Uterus (tissue), 2 donors: ENCODE measurements at regions not wholly inside any gene's neighbourhood (a gene's known extent, or its start where the extent isn't known, plus 50 kb on each side); places are given as distances from the start of the nearest gene placed in this dataset.

Experiments used
- CTCF ChIP-seq, 4 experiments: fragments of 200-600 bp in 2 of 4; fragments of 450-650 bp in 2 of 4; sonication (generic) in 2 of 4; IDR thresholded peaks; one replicate each; pipeline ENCODE4 v1.5.1; 2016 to 2019; ENCODE audit warnings: antibody characterized with exemption in 4 of 4, mild to moderate bottlenecking in 2 of 4, moderate library complexity in 1 of 4
- POLR2A ChIP-seq, 2 donors: fragments of 450-650 bp; IDR thresholded peaks; one replicate each; pipeline ENCODE4 v1.6.1; 2016; ENCODE audit warnings: antibody characterized with exemption in 2 of 2, mild to moderate bottlenecking in 1 of 2, moderate library complexity in 1 of 2

DNA sequence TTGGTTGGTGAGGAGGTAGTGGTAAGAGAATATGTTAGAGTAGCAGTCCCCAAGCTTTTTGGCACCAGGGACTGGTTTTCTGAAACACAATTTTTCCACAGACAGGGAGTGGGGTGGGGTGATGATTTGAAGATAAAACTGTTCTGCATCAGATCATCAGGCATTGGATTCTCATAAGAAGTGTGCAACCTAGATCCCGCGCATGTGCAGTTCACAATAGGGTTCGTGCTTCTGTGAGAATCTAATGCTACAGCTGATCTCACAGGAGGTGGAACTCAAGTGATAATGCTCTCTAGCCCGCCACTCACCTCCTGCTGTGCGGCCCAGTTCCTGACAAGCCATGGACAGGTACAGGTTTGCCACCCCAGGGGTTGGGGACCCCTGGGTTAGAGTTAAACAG, 423.3 kb downstream of the GPAT3 start:
- TF ChIP-seq CTCF (IDR thresholded peaks at IDR 0.05) (no peak), POLR2A (IDR thresholded peaks at IDR 0.05) (no peak)
